Fibroblast of pulmonary artery (primary cell): ENCODE measurements at regions not wholly inside any gene's neighbourhood (a gene's known extent, or its start where the extent isn't known, plus 50 kb on each side); places are given as distances from the start of the nearest gene placed in this dataset.
"Not testable (repeated sequence)": the region's sequence is repeated elsewhere in the genome, so short reads cannot be mapped to it uniquely, and the experiment has no call there.

Experiments
- DNase-seq: peaks from one replicate; pipeline ENCODE4 v3.0.0-alpha.2; 2010; ENCODE audit warnings: low read depth
- H3K4me3 ChIP-seq: replicated peaks from 2 replicates; pipeline ENCODE4 v1.5.1; 2011; ENCODE audit warnings: low read depth, mild to moderate bottlenecking, control low read depth, low read length, moderate library complexity
- TF ChIP-seq, protein P1 (sequence below): IDR thresholded peaks from 2 replicates; pipeline ENCODE4 v1.5.1; 2011; ENCODE audit warnings: mild to moderate bottlenecking, control low read depth, low read length, inconsistent platforms; ENCODE audit errors: missing control alignments

DNA sequence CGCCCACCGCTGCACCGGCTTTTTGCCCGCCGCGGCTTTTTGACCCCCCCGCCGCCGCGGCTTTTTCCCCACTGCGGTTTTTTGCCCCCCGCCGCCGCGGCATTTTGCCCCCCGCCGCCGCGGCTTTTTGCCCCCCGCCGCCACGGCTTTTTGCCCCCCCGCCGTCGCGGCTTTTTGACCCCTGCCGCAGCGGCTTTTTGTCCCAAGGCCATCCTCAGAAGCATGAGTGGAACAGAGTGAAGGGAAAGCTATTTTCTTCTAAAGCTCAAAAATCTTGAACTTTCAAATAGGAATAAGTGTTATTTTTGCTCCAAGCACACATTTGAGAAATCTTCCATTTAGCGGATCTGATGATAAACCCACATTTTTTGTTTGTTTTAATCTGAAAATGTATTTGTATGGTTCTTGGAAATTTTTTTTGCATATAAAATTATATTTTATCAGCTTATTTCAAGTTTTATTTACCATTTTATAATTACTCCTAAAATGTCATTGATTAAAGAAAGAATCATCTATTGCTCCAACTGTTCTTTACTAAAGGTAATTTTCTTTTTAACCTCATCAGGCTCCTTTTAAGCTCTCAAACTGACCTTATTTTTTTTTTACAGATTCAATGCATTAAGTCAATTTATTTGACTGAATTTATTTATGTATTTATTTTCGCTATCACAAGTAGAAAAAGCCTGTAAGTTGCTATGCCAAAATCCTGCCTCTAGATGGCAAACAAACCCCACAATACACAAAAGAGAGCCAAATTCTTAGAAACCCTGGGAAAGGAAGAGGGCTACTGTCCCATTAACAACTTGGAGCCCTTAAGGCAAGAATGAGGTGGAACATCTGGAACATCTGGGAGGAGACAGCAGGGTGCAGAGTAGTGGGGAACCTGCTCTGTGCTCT, 460.3 kb downstream of the ZNF33B start:
- not testable (repeated sequence) for H3K4me3 ChIP-seq
- TF ChIP-seq, protein P1, sequence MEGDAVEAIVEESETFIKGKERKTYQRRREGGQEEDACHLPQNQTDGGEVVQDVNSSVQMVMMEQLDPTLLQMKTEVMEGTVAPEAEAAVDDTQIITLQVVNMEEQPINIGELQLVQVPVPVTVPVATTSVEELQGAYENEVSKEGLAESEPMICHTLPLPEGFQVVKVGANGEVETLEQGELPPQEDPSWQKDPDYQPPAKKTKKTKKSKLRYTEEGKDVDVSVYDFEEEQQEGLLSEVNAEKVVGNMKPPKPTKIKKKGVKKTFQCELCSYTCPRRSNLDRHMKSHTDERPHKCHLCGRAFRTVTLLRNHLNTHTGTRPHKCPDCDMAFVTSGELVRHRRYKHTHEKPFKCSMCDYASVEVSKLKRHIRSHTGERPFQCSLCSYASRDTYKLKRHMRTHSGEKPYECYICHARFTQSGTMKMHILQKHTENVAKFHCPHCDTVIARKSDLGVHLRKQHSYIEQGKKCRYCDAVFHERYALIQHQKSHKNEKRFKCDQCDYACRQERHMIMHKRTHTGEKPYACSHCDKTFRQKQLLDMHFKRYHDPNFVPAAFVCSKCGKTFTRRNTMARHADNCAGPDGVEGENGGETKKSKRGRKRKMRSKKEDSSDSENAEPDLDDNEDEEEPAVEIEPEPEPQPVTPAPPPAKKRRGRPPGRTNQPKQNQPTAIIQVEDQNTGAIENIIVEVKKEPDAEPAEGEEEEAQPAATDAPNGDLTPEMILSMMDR, result peak; percentile 39
- peak; percentile 61 for DNase-seq

DNA sequence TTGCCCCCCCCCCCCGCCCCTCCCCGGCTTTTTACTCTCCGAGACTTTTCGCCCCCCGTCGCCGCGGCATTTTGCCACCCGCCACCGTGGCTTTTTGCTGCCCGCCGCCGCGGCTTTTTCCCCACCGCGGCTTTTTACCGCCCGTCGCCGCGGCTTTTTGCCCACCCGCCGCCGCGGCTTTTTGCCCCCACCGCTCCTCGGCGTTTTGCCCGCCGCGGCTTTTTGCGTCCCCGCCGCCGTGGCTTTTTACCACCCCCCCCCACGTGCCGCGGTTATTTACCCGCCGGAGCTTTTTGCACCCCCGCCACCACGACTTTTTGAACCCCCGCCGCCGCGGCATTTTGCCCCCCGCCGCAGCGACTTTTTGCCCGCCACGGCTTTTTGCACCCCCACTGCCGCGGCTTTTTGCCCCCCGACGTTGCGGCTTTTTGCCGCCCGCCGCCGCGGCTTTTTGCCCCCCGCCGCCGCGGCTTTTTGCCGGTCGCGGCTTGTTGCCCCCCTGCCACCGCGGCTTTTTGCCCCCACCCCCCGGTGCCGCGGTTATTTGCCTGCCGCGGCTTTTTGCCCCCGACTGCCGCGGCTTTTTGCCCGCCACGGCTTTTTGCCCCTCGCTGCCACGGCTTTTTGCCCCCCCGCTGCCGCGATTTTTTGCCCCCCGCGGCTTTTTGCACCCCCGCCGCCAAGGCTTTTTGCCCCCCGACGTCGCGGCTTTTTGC, 461.1 kb downstream of the ZNF33B start:
- DNase-seq, result no peak
- H3K4me3 ChIP-seq, result no peak overlapping the region
- TF ChIP-seq, protein P1, result no peak

DNA sequence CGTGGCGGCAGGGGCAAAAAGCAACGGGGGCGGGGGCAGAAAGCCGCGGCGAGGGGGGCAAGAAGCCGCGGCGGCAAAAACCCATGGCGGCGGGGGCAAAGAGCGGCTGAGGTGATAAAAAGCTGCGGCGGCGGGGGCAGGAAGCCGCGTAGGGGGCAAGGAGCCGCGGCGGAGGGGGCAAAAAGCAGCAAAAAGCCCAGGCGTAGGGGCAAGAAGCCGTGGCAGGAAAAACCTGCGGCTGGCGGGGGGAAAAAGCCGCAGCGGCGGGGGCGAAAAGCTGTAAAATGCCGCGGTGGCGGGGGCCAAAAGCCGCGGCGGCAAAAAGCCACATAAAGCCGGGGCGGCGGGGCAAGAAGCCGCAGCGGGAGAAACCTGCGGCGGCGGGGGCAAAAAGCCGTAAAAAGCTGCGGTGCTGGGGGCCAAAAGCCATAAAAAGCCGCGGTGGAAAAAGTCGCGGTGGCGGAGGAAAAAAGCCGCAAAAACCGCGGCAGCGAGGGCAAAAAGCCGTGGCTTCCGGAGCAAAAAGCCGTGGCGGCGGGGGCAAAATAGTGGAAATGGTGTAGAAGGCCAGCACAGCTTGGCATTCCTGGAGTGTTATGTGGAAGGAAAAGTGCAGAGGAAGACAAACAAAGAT, 487.8 kb downstream of the ZNF33B start:
- TF ChIP-seq, protein P1, result no peak
- DNase-seq, result no peak

DNA sequence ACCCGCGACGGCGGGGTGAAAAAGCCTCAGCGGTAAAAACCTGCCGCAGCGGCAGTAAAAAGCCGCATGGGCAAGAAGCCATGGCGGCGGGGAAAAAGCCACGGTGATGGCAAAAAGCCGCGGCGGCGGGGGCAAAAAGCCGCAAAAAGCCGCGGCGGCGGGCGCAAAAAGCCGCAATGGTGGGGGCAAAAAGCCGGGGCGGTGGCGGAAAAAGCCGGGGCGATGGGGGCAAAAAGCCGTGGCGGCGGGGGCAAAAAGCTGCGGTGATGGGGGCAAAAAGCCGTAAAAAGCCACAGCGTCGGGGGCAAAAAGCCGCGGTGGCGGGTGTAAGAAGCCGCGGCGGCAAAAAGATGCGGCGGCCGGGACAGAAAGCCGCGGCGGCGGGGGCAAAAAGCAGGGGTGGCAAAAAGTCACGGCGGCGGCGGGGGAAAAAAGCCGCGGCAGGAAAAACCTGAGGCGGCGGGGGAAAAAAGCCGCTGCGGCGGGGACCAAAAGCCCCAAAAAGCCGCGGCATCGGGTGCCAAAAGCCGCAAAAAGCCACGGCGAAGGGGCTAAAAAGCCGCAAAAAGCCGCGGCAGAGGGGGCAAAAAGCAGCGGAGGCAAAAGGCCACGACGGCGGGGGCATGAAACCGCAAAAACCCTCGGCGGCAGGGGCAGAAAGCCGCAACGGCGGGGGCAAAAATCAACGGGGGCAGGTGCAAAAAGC, 488.5 kb downstream of the ZNF33B start:
- TF ChIP-seq, protein P1, result no peak
- no peak for DNase-seq
- no peak overlapping the region for H3K4me3 ChIP-seq

More for the DNA sequence above, 487.8 kb downstream of the ZNF33B start:
- no peak overlapping the region for H3K4me3 ChIP-seq

DNA sequence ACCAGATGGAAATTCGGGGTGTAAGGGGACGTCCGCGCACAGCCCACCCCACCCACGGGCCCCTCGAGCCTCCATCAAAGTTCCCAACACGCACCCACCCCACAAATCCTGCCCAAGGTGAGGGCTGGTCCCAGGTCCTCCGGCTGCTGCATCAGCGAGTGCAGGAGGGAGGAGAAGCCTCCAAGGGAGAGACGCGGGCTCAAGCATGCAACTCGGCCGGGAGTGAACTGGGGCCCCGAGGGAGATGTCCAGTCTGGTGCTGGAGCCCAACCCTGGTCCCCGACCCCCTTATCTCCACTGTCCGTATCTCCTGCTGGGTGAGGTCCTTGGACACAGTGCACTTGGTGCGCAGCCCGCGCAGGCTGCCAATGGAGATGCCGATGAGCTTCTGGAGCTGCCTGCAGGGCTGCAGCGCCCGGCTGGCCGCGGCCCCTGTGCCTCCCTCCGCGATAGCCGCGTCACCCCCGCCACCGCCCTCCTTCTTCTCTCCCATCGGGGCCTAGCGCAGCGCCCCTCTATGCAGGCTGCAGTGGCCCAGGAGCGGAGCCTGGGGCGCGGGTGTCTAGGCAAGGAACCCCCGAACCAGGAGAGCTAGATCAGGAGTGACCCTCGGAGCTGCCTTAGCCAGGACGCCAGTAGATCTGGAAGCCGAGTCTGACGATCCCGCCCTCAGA, 489.2 kb downstream of the ZNF33B start:
- DNase-seq, result no peak
- no peak overlapping the region for H3K4me3 ChIP-seq
- TF ChIP-seq, protein P1, result no peak

DNA sequence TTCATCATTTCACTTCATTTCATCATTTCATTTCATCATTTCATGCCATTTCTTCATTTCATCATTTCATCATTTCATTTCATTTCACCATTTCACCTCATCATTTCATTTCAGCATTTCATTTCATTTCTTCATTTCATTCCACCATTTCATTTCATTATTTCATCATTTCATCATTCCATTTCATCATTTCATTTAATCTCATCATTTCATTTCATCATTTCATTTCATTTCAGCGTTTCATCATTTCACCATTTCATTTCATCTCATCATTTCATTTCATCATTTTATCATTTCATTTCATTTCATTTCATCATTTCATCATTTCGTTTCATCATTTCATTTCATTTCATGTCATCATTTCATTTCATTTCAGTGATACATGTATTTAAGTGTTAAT, 492.2 kb downstream of the ZNF33B start:
- not testable (repeated sequence) for H3K4me3 ChIP-seq, DNase-seq

DNA sequence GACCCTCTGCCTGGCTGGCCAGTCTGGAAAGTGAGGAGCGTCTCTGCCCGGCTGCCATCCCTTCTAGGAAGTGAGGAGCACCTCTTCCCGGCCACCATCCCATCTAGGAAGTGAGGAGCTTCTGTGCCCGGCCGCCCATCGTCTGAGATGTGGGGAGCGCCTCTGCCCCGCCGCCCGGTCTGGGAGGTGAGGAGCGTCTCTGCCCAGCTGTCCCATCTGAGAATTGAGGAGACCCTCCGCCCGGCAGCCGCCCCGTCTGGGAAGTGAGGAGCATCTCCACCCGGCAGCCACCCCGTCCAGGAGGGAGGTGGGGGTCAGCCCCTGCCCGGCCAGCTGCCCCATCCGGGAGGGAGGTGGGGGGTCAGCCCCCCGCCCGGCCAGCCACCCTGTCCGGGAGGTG, 500.3 kb downstream of the ZNF33B start:
- H3K4me3 ChIP-seq, DNase-seq: not testable (repeated sequence)
